ENCODE measurements at regions not wholly inside any gene's neighbourhood (a gene's known extent, or its start where the extent isn't known, plus 50 kb on each side); places are given as distances from the start of the nearest gene placed in this dataset.
A peak's percentile ranks its signal among the peaks of the same experiment; 100 is the strongest.

DNA sequence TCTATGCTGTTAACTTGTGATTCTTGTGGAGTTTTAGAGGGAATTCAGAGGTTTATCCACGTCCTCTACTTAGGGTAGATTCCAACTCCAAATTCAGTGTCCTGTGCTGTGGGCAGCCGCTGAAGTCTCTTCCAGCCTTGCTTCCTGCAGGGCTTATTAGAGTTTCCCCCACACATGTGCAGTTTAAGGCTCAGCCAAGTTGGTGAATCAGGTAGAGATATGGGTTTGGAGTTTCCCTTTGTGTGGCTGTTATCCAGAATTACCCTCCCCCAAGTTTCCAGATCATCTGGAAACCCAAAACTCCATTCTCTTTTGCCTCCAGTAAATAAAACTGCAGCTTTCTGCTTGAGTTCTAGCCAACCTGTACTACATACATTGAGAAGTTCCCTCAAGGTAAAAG lies 853.7 kb downstream of the GALC start:
- Histone ChIP-seq H3K4me3 (no peak overlapping the region), H3K36me3 (replicated peaks; ENCODE audit: insufficient read depth, low read depth) (no peaks in the 10 kb centered on the region), H3K9me2 (replicated peaks; ENCODE audit: insufficient read depth) (no peaks in the 10 kb centered on the region), H3K27me3 (no peaks in the 10 kb centered on the region), H2AFZ (no peak overlapping the region), H3K27ac (no peak overlapping the region), H3K9me3 (ENCODE audit: low read depth) (no peaks in the 10 kb centered on the region), H3K79me2 (no peaks in the 10 kb centered on the region), H4K20me1 (ENCODE audit: insufficient read depth, poor library complexity, severe bottlenecking) (no peaks in the 10 kb centered on the region), H3K4me1 (ENCODE audit: insufficient read depth) (no peaks in the 10 kb centered on the region), H3K4me2 (no peak overlapping the region)
- no peak for DNase-seq (ENCODE audit: low spot score)
- 77% methylated on average over 2 of the region's 2 CpGs for WGBS (ENCODE audit: low lambda C conversion rate, missing lambda C conversion rate)
- TF ChIP-seq EZH2phosphoT487 (IDR thresholded peaks at IDR 0.05; ENCODE audit: low read depth, severe bottlenecking, unreplicated experiment) (no peak), EZH2 (IDR thresholded peaks at IDR 0.05; ENCODE audit: borderline replicate concordance) (no peak)
- TF ChIP-seq, protein P1, sequence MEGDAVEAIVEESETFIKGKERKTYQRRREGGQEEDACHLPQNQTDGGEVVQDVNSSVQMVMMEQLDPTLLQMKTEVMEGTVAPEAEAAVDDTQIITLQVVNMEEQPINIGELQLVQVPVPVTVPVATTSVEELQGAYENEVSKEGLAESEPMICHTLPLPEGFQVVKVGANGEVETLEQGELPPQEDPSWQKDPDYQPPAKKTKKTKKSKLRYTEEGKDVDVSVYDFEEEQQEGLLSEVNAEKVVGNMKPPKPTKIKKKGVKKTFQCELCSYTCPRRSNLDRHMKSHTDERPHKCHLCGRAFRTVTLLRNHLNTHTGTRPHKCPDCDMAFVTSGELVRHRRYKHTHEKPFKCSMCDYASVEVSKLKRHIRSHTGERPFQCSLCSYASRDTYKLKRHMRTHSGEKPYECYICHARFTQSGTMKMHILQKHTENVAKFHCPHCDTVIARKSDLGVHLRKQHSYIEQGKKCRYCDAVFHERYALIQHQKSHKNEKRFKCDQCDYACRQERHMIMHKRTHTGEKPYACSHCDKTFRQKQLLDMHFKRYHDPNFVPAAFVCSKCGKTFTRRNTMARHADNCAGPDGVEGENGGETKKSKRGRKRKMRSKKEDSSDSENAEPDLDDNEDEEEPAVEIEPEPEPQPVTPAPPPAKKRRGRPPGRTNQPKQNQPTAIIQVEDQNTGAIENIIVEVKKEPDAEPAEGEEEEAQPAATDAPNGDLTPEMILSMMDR (IDR thresholded peaks at IDR 0.05; ENCODE audit: poor library complexity), result no peak

DNA sequence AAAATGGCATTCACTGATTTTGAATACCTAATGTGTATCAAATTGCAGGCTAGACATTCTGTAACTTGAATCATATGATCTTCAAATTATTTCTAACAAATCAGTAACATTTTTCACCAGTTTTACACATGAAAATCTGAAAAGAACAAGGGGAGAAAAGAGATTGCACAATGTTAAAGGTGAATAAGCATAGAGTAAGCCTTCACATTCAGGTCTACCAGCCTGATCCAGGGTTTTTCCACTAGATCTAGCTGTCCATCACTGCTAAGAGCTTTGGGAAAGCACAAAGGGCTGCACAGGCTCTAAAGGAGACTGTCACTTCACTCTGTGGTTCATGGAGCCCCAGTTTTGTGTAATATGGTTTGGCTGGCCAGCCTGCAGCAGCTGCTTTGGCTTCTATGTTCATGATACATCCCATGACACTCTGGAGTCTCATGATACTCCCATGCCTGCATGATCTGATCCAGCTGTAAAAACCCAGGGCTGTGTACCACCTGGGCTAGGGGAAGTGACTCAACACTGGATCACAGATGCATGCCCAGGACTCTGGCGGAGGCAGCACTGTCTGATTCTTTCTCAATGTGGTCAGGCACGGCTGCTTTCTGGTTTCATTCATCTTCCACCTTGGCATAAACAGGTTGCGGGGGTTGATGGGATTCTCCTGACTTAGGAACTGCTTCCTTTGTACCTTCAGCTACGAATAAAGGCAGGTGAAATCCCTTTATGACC lies 859.7 kb downstream of the GALC start:
- H4K20me1 ChIP-seq (ENCODE audit: insufficient read depth, poor library complexity, severe bottlenecking), result no peaks in the 10 kb centered on the region
- no peaks in the 10 kb centered on the region for H3K36me3 ChIP-seq (replicated peaks; ENCODE audit: insufficient read depth, low read depth)
- no peak overlapping the region for H3K4me2 ChIP-seq
- TF ChIP-seq EZH2 (IDR thresholded peaks at IDR 0.05; ENCODE audit: borderline replicate concordance), result no peak
- no peak for TF ChIP-seq EZH2phosphoT487 (IDR thresholded peaks at IDR 0.05; ENCODE audit: low read depth, severe bottlenecking, unreplicated experiment)
- TF ChIP-seq, protein P1 (IDR thresholded peaks at IDR 0.05; ENCODE audit: poor library complexity), result no peak
- H3K27me3 ChIP-seq, result no peaks in the 10 kb centered on the region
- H3K9me3 ChIP-seq (ENCODE audit: low read depth), result no peaks in the 10 kb centered on the region
- peak; percentile 20 for DNase-seq (ENCODE audit: low spot score)
- H3K4me3 ChIP-seq, result no peak overlapping the region
- WGBS (ENCODE audit: low lambda C conversion rate, missing lambda C conversion rate), result 65% methylated on average over 4 of the region's 4 CpGs
- no peaks in the 10 kb centered on the region for H3K4me1 ChIP-seq (ENCODE audit: insufficient read depth)
- H3K79me2 ChIP-seq, result no peaks in the 10 kb centered on the region
- no peaks in the 10 kb centered on the region for H3K9me2 ChIP-seq (replicated peaks; ENCODE audit: insufficient read depth)
- H3K27ac ChIP-seq, result peak overlapping the region; percentile 28
- H2AFZ ChIP-seq, result no peak overlapping the region

DNA sequence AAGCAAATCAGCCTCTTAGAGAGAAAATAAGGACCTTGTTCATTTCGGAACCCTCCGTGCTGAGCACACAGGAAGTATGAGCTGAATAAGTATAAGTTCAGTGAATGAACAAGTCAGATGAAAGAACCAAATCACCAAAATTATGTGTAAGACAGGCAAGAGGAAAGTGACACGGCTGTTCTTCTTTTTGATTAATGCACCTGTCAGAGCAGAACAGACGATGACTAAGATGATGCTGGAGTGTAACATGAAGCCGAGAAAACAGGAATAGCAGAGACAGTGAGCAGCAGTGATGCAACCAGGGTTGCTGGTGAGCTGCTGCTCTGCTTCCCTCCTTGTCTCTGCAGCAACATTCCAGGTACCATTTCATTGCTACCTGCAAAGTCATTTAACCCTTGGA lies 861.1 kb downstream of the GALC start:
- 62% methylated on average over 5 of the region's 5 CpGs for WGBS (ENCODE audit: low lambda C conversion rate, missing lambda C conversion rate)
- no peak overlapping the region for H3K4me3 ChIP-seq
- no peak overlapping the region for H3K4me2 ChIP-seq
- H3K27ac ChIP-seq, result peak overlapping the region; percentile 48
- H3K79me2 ChIP-seq, result no peaks in the 10 kb centered on the region
- H3K36me3 ChIP-seq (replicated peaks; ENCODE audit: insufficient read depth, low read depth), result no peaks in the 10 kb centered on the region
- peak; percentile 26 for DNase-seq (ENCODE audit: low spot score)
- H3K9me2 ChIP-seq (replicated peaks; ENCODE audit: insufficient read depth), result no peaks in the 10 kb centered on the region
- TF ChIP-seq EZH2 (IDR thresholded peaks at IDR 0.05; ENCODE audit: borderline replicate concordance) (no peak), EZH2phosphoT487 (IDR thresholded peaks at IDR 0.05; ENCODE audit: low read depth, severe bottlenecking, unreplicated experiment) (no peak)
- TF ChIP-seq, protein P1 (IDR thresholded peaks at IDR 0.05; ENCODE audit: poor library complexity), result no peak
- no peak overlapping the region for H2AFZ ChIP-seq
- H4K20me1 ChIP-seq (ENCODE audit: insufficient read depth, poor library complexity, severe bottlenecking), result no peaks in the 10 kb centered on the region
- no peaks in the 10 kb centered on the region for H3K27me3 ChIP-seq
- H3K9me3 ChIP-seq (ENCODE audit: low read depth), result no peaks in the 10 kb centered on the region
- H3K4me1 ChIP-seq (ENCODE audit: insufficient read depth), result no peaks in the 10 kb centered on the region

All from hepatocyte (in vitro differentiated cells).